HG02870 (cell line): ENCODE measurements at regions not wholly inside any gene's neighbourhood (a gene's known extent, or its start where the extent isn't known, plus 50 kb on each side); places are given as distances from the start of the nearest gene placed in this dataset.
A peak's percentile ranks its signal among the peaks of the same experiment; 100 is the strongest.
"Not testable (repeated sequence)": the region's sequence is repeated elsewhere in the genome, so short reads cannot be mapped to it uniquely, and the experiment has no call there.

Experiments
- ATAC-seq: cut with Tn5 transposase; IDR thresholded peaks from one replicate; pipeline ENCODE4 v1.9.1; 2021; ENCODE audit warnings: mild to moderate bottlenecking, moderate library complexity; ENCODE audit not compliant: unreplicated experiment

DNA sequence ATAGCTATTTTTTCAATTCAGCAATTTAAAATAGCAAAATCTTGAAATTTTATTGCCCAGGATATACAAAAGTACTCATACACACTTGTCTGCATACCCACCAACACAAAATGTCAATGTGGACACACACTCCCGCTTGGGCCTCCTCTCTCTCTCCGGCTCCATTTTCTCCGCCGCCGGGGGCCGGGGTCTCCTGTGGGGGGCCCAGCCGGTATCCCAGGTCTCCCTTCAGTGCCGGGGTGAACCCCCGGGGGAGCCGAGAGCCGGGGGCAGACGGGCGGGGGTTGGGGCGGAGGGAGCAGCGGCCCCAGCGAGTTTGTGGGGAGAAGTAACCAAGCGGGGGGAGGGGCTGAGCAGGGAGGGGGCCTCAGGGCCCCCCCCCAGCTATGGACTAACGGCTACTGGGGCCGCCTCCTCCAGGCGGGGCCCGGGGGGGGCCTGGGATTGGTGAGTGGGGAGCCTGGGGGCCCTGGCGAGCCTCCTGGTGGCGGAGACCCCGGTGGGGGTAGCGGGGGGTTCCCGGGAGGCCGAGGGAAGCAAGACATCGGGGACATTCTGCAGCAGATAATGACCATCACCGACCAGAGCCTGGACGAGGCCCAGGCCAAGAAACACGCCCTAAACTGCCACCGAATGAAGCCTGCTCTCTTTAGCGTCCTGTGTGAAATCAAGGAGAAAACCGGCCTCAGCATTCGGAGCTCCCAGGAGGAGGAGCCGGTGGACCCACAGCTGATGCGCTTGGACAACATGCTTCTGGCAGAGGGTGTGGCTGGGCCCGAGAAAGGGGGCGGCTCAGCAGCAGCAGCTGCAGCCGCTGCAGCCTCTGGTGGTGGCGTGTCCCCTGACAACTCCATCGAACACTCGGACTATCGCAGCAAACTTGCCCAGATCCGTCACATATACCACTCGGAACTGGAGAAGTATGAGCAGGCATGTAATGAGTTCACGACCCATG is 56.6 kb downstream of the CHST2 start:
- ATAC-seq, result not testable (repeated sequence)

DNA sequence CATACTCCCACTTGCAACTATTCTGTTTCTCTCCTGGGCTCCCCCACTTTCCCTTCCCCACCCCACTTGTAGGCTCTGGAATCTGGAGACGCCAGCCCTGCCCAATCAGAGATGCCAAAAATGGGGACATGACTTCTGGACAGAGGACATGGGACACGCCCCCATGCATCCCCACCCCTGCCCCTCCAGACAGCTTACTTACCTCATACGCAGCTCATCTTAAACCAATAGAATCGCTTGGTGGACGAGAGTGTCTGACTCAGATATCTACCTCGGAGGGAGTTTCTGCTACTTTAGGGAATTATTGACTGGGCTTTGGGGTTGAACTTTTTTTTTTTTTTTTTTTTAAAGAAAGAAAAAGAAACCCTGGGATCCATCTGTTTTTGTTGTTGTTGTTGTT is 58.4 kb downstream of the CHST2 start:
- ATAC-seq, result peak; percentile 83

DNA sequence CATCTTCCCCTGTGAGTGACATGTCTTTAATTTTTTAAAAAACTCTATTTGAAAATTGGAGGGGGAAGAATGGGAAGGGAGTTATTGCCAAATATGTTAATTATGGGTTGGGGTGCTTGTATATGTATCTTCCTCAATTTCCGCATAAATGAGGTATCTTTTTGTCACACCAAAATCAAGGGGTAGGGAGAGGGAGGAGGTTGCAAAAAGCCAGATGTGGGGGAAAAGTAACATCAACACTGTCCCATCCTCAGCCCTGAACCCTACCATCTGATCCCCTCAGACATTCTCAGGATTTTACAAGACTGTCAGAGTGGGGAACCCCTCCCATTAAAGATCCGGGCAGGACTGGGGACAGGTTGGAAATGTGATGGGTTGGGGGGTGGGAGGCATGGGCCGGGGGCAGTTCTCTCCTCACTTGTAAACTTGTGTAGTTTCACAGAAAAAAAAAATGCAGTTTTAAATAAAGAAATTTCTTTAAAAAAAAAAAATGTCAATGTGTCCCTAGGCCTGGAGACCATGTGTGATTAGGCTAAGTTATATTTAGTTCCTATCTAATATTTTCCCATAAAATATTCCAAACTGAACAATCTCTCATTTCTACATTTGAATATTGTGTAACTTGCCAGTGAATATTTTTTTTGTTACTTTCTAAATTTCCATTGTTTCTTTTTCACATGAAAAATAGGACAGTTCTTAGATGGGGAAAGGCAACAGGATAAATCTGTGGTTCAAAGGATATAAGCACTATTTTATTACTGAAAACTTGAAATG is 59.4 kb downstream of the CHST2 start:
- not testable (repeated sequence) for ATAC-seq

DNA sequence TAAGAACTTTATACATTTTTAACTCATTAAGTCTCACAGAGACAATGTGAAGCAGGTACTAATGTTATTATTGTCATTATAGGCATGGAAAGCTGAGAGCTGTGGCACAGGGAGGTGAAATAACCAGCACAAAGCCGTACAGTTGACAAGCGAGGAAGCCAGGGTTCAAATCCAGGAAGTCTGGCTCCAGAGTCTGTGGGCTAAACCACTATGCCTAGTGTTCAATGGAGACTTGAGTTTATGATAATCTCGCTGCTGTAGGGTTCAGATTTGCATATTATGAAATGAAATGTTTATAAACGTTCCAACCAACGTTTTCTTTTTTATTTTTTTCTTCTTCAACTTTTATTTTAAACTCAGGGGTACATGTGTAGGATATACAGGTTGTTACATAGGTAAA is 60.0 kb downstream of the CHST2 start:
- ATAC-seq, result no peak

DNA sequence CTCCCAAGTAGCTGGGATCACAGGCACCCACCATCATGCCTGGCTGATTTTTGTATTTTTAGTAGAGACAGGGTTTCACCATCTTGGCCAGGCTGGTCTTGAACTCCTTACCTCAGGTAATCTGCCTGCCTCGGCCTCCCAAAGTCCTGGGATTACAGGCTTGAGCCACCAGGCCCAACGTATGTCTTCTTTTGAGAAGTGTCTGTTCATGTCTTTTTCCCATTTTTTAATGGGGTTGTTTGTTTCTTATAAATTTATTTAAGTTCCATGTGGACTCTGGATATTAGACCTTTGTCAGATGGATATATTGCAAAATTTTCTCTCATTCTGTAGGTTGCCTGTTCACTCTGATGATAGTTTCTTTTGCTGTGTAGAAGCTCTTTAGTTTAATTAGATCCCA is 61.3 kb downstream of the CHST2 start:
- ATAC-seq, result not testable (repeated sequence)

DNA sequence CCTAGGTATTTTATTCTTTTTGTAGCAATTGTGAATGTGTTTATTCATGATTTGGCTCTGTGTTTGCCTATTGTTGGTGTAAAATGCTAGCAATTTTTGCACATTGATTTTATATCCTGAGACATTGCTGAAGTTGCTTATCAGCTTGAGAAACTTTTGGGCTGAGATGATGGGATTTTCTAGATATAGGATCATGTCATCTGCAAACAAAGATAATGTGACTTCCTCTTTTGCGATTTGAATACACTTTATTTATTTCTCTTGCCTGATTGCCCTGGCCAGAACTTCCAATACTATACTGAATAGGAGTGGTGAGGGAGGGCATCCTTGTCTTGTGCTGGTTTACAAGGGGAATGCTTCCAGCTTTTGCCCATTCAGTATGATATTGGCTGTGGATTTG is 62.4 kb downstream of the CHST2 start:
- ATAC-seq, result not testable (repeated sequence)

DNA sequence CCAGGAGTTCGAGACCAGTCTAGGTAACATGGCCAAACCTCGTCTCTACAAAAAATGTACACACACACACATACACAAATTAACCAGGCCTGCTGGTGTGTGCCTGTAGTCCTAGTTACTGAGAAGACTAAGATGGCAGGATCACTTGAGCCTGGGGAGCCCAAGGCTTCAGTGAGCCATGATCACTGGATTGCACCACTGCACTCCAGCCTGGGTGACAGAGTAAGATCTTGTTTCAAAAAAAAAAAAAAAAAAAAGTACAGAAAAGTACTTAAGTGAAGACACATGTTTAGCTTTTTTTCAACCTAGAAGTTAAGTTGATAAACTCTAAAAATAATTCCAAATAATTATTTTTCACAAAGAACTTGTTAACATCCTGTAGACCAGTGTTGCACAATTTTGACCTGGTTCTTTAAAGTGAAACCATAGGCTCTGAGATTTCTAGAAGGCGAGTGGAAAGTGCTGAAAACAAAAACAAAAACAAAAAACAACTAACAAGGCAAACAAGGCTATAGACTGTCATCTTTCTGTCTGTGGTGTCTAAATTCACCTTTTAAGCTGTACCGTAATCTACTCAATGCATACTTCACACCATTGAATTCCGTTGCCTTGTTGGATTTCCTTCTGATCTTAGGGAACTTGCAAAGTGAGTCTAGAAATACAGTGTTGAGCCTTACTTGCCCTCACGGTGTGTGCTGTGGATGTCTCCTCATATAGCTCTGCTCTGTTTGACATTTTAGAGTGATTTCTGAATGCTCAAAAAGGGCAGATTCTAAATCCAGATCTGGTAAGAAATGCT is 63.5 kb downstream of the CHST2 start:
- ATAC-seq, result no peak

DNA sequence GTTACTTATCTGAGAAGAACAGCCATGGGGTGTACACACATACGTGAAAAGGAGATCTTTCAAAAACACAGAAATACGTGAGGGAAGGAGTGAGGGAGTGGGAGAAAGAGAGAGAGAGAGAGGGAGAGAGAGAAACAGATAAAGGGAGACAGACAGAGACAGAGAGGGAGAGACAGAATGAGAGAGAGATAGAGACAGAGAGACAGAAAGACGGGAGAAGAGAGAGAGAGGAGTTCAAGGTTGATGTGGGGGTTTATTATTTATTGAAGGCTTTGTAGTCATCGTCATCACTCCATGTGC is 64.0 kb downstream of the CHST2 start:
- no peak for ATAC-seq

DNA sequence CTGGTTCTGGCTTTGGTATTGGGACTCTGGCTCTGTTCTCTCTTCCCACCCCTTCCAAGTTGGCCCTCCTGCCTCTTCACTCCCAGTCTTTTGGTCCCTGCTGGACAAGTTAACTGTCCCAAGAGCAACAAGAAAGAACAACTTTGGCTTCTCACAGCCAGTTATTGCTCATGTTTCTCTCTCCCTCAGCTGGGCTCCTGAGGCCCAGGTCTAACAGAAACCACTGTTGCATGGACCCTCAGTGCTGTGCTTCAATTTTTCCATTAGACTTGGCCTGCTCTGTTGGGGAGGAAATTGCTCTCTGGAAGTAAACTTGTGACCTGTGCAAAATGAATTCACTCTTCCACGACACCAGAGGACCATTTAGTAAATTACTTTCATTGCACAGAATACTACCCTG is 64.5 kb downstream of the CHST2 start:
- no peak for ATAC-seq

DNA sequence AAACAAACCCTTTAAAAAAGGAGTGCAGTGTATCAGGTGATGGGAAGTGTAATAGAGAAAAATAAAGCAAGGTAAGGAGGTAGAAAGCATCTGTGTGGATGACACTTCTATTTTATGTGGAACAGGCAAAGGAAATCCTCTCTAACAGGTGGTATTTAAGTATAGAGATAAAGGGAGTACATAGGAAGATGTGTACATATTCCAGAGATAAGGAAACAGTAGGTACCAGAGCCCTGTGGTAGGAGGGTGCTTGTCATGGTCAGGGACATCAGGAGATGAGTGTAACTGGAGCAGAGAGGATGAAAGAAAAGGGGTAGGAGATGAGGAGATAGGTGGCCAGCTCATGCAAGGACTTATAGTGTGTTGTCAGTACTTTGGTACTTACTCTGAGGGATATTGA is 65.8 kb downstream of the CHST2 start:
- no peak for ATAC-seq

DNA sequence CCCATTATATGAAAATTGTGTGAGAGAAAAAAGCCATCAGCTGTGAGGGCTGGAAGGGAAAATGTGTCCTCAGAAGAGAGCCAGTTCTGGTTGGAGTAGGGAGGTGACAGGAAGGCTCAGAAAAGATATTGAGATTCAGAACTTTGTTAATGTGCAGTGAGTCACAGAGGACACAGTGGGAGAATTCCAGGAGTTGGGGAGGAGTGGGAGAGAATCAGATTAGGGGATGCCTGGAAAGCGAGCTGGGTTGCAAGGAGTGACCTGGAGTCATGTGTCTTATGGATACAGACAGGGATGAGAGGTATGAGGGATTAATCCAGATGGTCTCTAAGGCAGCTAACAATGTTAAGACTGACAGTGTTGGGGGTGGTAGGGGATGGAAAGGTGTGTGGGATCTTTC is 67.5 kb downstream of the CHST2 start:
- ATAC-seq, result no peak

DNA sequence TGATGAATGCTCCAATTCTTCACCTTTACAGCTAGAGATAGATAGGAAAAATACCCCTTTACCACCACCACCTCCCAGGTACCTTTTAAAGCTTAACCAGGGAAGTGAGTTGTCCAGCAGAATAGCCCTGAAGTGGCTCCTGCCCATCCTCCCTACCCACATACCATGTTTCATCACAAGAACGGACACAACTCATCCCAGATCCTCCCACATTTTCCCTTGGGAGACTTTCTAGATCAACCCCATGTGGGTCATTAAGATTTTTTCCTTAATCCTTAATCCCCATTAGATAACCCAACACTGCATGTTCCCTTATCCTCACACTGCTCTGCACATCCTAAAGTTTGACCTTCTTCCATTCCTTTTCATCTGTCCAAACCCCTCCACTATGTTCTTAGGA is 69.3 kb downstream of the CHST2 start:
- ATAC-seq, result no peak

DNA sequence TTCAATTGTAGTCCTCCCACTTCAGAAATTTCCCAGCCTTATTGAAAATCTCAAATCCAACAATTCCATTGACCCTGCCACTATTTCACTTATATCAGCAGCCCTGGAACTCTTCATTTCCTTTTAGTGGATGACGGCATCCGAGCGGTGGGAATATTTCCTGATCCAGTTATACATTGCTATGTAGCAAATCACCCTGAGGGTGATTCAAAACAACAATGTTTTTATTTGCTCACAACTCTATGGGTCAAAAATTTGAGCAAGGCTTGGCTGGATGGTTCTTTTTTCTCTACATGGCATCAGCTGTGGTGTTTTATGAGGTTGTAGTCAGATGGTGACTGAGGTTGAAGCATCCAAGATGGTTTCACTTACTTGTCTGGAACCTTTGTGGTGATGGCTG is 70.5 kb downstream of the CHST2 start:
- no peak for ATAC-seq

DNA sequence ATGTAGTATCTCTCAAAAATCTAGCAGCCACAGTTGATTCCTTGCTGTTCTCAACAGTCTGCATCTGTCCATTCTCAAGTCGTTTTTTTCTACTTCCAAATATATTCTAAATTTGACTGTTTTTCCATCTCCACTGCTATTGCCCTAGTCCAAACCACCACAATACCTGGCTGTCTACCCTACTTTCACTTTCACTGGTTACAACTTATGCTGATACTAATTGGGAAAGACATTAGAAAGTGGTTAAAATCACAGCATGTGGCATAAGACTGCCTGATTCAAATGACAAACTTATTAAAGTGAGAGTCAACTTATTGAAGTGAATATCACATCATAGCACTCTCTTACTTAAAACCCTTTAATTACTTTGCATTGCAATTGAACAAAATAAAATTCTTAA is 72.6 kb downstream of the CHST2 start:
- ATAC-seq, result no peak

DNA sequence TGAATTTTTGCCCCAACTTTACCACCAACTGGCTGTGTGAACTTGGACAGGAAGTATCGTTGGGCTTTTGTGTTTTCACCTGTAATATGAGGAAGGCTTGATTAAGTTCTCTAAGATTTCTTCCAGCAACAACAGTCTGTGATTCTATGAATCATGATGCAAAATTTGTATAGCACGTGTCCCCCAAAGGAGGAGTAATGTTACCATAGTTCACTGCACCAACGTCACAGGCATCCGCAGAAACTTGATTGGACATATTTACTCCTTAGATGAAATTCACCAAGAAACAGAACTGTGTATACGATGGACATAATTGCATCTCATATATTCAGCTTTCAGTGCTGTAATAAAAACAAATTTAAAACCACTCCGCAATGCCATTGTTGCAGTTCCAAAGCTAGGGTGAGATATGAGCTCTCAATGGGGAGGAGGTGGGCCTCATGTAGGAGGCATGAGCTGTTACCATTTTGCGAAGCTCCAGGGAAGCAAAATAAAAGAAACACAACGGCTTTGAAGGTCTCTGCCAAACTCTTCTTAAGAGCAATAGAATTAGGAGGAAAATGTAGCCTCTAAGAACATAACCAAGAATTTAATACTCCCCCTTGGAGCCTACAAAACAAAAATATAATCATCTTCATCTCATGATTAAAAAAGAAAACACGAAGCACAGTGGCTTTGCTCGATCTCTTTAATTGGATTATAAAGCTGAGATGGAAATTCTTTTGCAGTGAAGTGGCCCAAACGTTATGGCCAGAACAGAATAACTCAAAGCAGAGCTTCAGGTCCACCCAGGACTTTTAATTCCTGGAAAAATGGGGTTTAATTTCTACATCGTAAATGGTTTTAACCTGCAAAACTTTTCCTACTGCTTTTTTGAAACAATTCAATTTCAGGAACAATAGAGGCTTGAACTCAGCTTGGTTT is 80.7 kb downstream of the CHST2 start:
- no peak for ATAC-seq

DNA sequence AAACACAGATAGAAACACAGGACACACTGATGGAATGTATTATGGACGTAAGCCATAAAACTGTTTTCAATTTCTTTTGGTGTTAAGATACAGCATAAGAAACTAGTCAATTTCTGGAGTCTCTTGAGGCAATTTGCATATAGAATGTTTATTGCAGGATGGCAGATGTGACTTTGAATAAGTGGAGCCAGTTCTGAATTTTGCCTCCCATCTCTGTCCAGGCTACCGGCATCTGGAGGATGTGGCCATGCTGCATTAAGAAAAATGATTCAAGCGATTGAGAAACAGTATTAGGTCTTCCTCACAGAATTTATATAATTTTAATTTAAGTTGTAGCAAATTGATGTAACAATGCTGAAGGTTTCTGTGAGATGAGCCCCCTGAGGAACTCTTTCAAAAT is 81.5 kb downstream of the CHST2 start:
- no peak for ATAC-seq

DNA sequence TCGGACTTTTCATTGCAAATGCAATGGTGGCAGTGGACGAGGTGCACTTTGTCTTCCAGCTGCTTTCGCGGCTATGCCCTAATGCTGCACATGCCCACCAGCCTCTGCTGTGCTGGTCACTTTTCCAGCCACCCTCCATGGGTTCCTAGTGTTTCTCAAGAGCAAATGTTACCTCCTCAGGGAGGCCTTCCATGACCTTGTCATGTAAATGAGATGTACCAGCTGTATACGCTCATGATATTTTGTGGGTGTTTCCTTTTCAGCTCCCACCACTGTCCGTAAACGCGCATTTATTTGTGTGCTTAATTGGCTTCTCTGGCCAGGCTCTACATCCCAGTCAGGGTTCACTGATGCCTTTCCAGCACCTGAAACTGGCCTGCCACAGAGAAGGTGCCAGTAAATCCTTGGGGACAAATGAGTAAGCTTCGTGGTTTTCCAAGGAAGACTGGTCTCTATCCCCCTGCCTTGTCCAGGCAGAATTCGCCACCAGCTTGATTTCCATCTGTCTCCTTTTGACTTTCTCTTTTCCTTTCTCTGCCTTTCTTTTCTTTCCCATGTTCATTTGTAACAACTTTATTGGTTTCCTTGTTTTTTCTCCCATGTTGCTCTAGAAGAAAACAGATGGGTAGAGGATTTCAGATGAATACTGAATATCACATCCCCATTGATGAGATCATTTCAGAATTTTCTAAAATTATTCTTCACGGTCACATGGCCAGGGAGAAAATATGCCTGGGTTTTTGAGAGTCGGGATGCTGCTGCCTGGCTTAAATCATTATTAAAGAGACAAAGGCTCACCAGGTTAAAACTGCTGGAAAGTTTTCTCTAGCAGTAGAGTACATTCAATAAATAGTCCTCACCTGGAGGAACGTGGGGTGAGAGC is 82.5 kb downstream of the CHST2 start:
- ATAC-seq, result no peak

DNA sequence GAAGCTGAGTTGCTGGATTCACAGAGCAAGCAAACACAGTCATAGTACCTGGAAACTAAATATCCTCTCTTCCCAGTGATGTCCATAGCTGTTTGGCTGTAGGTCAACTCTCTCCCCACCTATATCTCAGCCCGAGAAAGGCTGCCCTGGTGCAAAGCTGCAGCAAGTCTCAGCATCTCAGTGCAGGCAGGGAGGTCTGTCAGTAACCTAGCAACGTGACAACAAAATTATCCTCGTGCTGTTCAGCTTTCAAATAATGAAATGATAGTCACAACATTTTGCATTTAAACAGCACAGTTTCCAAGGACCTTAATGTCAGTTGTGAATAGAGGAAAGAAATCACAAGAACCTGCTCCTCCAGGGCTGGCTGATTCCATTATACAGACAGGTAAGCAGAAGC is 83.6 kb downstream of the CHST2 start:
- no peak for ATAC-seq

DNA sequence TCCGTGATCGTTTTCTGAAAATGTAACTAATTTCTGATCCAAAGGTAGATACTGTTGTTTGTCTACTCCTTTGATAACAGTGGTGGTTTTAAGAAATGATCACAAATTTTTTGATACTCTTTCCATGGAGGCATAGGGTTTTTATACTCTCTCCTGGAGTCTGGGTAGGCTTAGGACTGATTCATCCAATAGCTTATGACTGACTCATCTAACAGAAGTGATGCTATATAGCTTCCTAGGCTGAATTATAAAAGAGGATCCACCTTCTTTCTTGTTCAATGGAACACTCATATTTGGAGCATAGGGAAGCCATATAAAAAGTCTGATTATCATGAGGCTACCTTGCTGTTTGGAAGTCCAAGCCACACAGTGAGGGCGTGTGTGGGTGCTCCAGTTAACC is 84.3 kb downstream of the CHST2 start:
- no peak for ATAC-seq

DNA sequence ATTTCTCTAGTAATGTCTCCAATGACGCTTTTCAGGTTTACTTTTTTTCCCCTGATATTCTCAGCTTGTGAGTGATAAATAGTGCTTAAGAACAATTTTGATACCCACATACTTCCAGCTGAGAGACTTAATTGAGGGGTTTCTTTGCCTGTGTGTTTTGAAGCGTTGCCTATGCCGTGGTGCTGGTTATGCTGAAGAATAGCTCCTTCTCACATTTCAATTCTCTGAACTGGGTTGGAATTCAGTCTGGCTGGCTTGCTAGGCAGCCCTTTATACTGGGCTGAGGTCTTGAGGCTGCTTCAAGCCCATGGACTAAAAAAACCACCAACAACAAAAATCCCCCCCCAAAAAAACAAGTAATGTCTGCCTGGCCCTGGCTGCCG is 87.4 kb downstream of the CHST2 start:
- ATAC-seq, result no peak
